Upper lobe of left lung (tissue), 4 donors: ENCODE measurements at regions not wholly inside any gene's neighbourhood (a gene's known extent, or its start where the extent isn't known, plus 50 kb on each side); places are given as distances from the start of the nearest gene placed in this dataset.
"Not testable (repeated sequence)": the region's sequence is repeated elsewhere in the genome, so short reads cannot be mapped to it uniquely, and the experiment has no call there.

Source experiments
- EP300 ChIP-seq, 4 donors: sonication (generic); formaldehyde crosslinking; IDR thresholded peaks; one replicate each; pipeline ENCODE4 v1.5.1; 2017; ENCODE audit warnings: antibody characterized with exemption in 4 of 4, control low read depth in 2 of 4
- POLR2AphosphoS5 ChIP-seq, 2 donors: sonication (generic); formaldehyde crosslinking; IDR thresholded peaks; one replicate each; pipeline ENCODE4 v1.5.1; 2017; ENCODE audit warnings: antibody characterized with exemption in 2 of 2
- TF ChIP-seq, protein P1 (sequence below), 6 experiments: fragments of 450-650 bp in 4 of 6; fragments of 200-600 bp in 2 of 6; sonication (generic) in 2 of 6; IDR thresholded peaks; one replicate each; pipeline ENCODE4 v1.5.1; 2016 to 2019; ENCODE audit warnings: antibody characterized with exemption in 6 of 6

- TF ChIP-seq, protein P1, sequence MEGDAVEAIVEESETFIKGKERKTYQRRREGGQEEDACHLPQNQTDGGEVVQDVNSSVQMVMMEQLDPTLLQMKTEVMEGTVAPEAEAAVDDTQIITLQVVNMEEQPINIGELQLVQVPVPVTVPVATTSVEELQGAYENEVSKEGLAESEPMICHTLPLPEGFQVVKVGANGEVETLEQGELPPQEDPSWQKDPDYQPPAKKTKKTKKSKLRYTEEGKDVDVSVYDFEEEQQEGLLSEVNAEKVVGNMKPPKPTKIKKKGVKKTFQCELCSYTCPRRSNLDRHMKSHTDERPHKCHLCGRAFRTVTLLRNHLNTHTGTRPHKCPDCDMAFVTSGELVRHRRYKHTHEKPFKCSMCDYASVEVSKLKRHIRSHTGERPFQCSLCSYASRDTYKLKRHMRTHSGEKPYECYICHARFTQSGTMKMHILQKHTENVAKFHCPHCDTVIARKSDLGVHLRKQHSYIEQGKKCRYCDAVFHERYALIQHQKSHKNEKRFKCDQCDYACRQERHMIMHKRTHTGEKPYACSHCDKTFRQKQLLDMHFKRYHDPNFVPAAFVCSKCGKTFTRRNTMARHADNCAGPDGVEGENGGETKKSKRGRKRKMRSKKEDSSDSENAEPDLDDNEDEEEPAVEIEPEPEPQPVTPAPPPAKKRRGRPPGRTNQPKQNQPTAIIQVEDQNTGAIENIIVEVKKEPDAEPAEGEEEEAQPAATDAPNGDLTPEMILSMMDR (IDR thresholded peaks at IDR 0.05): not testable (repeated sequence)
- TF ChIP-seq POLR2AphosphoS5, EP300 (IDR thresholded peaks at IDR 0.05): not testable (repeated sequence)
Measured at GRCh38 chr22:11706826-11707225, 3821.2 kb upstream of the OR11H1 start.
